22Rv1 (cell line): ENCODE measurements at regions not wholly inside any gene's neighbourhood (a gene's known extent, or its start where the extent isn't known, plus 50 kb on each side); places are given as distances from the start of the nearest gene placed in this dataset.

Experiments
- H3K27ac ChIP-seq: fragments of 450-650 bp; 2 replicates; pipeline ENCODE4 v1.5.1; 2017
- CTCF ChIP-seq: fragments of 450-650 bp; IDR thresholded peaks from 2 replicates; pipeline ENCODE4 v1.5.1; 2017; ENCODE audit warnings: mild to moderate bottlenecking
- ZFX ChIP-seq: fragments of 450-650 bp; IDR thresholded peaks from 2 replicates; pipeline ENCODE4 v1.6.1; 2017; ENCODE audit warnings: antibody characterized with exemption, borderline replicate concordance

DNA sequence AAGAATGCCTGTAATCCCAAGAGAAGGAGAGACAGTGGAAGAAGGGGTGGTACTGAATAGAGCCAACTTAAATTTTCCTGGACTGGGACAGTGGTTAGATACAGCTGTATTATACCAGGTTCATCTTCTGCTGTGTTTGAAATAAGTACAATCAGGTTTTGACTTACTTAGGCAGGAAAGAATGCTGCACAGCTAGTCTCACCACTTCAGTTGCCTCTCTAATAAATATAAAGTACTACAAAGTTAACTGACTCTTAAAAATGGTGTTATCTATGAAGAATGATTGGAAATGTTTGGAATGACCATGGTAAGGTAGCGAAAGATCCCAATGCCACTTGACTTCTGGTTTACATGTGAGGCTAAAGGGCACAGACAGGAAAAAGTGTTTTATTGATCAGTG lies 652.1 kb downstream of the NOVA1 start:
- no peak overlapping the region for H3K27ac ChIP-seq
- TF ChIP-seq CTCF (no peak), ZFX (no peak)

DNA sequence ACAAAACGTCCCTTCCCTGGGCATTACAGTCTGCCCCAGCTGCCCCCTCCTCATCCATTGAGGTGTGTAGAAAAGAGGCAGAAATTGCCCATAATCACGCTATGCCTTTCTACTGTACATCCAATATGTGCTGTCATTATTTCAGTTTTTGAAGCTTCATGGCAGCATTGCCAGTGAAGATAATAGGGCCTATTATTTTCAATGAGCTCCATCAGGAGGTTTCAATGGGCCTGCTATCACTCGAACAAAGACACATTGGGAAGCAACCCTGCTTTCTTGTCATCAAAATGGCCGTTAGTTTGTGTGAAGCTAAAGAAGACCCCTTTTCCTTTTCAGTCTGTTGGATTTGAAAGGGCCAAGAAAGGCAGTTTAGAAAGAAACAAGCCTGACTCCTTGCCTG lies 653.8 kb downstream of the NOVA1 start:
- no peak for TF ChIP-seq CTCF
- TF ChIP-seq ZFX = no peak
- no peak overlapping the region for H3K27ac ChIP-seq

DNA sequence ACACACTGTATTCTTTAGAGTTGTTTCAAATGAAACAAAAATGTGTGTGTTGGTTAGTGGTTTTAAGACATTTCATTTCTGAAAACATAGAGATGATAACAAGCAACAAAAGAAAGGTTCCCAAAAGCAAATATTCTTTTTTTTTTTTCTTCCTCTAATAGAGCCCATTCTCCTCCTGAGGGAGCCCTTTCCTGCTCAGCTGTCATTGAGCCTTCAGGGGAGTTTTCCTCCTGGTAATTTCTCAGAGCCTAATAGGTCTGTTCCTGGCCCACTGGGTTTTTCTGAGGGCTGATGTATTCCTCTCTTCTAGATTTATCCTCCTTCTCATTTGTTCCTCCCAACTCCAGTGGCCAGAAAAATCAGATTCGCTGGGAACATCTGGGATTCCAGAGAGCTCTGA lies 654.5 kb downstream of the NOVA1 start:
- TF ChIP-seq CTCF = no peak
- TF ChIP-seq ZFX = no peak

DNA sequence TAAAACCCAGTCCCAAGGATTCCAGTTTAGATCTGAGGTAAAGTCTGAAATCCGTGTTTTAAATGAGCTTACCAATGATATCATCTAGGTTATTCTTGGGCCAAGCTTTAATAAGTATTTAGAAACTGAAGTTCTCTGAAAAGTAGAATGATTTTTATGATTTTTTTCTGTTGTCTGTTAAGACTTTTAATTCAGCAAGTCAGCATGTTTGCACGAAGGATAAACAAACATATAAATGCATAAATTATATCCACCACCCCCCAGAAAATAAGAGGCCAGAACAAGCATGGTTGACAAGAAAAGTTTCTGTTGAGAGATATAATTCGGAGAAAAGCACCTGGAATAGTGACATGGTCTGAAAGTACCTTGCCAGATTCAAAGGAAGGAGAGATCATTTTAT lies 655.7 kb downstream of the NOVA1 start:
- TF ChIP-seq CTCF (no peak), ZFX (no peak)
- H3K27ac ChIP-seq = no peak overlapping the region

More for the DNA sequence above, 654.5 kb downstream of the NOVA1 start:
- H3K27ac ChIP-seq = no peak overlapping the region

DNA sequence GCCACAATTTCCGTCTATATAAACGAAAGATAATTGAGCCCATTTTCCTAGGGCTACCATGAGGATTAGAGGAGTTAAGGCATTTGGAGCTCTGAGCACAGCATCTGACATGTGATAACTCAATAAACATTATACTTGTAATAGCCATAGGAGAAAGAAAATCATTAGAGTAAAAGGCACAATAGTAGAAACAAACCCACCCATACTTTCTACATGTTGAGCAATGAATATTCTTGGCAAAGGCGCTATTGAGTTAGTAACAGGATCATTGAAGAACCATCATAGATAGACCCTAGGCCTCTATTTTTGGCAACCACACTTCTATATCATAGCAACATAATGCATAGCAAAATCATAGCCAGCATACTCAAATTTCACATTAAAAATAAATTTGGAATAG lies 664.1 kb downstream of the NOVA1 start:
- TF ChIP-seq ZFX = no peak
- no peak overlapping the region for H3K27ac ChIP-seq

DNA sequence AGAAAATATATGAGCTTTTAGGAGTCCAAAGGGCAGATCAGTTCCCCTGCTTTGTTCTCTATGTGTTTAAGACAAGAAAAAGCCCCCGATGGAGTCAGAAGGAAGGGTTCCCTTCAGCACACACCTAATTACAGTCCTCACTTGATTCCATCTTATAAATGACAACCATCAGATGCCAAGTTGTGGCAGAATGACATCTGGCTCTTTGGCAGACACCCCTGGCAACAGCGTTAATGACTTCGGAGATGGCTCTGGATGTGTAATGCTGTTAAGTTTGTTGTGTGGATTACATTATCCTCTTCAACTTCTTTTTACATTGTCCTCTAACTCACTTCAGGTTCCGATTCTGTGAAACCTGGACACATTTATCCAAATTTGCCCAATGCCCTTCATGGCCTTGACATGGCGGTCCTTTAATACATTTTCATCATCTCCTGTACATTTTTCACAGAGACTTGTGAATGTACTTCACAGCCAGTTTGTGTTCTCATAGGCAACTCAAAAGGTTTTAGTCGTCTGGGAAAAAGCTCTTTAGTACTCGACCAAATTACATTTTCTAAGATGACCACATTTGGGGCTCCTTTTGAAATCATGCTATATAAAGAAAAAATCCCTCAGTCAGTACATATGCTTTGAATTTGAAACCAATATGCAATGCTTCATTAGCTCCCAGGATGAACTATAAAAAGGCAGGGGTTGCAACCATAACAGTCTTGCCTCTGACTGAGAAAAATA lies 667.8 kb downstream of the NOVA1 start:
- no peak for TF ChIP-seq ZFX
- TF ChIP-seq CTCF = no peak
- H3K27ac ChIP-seq = no peak overlapping the region

DNA sequence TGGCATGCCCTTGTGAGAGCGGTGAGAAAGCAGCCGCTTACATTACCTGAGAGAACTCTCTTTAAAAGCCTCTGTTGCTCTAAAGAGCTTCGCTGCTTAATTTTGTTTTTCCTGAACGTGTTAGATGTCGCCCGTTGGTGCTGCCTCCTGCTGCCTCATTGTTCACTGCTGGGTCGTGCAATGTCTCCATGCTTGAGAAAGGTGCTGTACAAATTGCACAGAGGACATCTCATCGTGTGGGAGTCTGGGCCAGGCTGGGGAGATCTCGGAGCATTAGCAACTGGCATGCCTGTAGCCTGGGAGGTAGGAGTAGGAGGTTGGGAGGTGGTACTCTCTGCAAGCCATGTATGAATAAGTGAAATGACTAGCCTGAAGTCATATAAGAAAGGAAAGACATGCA lies 686.0 kb downstream of the NOVA1 start:
- no peak for TF ChIP-seq CTCF
- no peak overlapping the region for H3K27ac ChIP-seq
